KMS-11 (cell line): ENCODE measurements at regions not wholly inside any gene's neighbourhood (a gene's known extent, or its start where the extent isn't known, plus 50 kb on each side); places are given as distances from the start of the nearest gene placed in this dataset.

ENCODE experiments used
- H2AFZ ChIP-seq: fragments of 200-600 bp; sonication (generic); 2 replicates; pipeline ENCODE4 v1.6.1; 2016; ENCODE audit warnings: antibody characterized with exemption, mixed run types, low read depth
- H3K27ac ChIP-seq: fragments of 200-600 bp; sonication (generic); 2 replicates; pipeline ENCODE4 v1.6.1; 2016; ENCODE audit warnings: mild to moderate bottlenecking, mixed run types
- H3K27me3 ChIP-seq: fragments of 200-600 bp; sonication (generic); 2 replicates; pipeline ENCODE4 v1.6.1; 2017; ENCODE audit warnings: mild to moderate bottlenecking, low read depth, mixed run types, moderate library complexity; ENCODE audit not compliant: insufficient read depth
- H3K36me3 ChIP-seq: fragments of 200-600 bp; sonication (generic); 2 replicates; pipeline ENCODE4 v1.6.1; 2017; ENCODE audit warnings: mild to moderate bottlenecking, mixed run types; ENCODE audit not compliant: insufficient read depth
- H3K4me1 ChIP-seq: fragments of 200-600 bp; sonication (generic); 2 replicates; pipeline ENCODE4 v1.6.1; 2016; ENCODE audit warnings: mild to moderate bottlenecking, low read depth, mixed run types; ENCODE audit not compliant: poor library complexity, severe bottlenecking
- H3K4me2 ChIP-seq: fragments of 200-600 bp; sonication (generic); 2 replicates; pipeline ENCODE4 v1.7.0; 2016; ENCODE audit warnings: mild to moderate bottlenecking, mixed run types
- H3K4me3 ChIP-seq: fragments of 200-600 bp; sonication (generic); IDR thresholded peaks from 2 replicates; pipeline ENCODE4 v1.6.1; 2017; ENCODE audit warnings: low read depth, low read length, mixed read lengths; ENCODE audit not compliant: insufficient read depth
- H3K79me2 ChIP-seq: fragments of 200-600 bp; sonication (generic); 2 replicates; pipeline ENCODE4 v1.6.1; 2016; ENCODE audit warnings: low read depth, mixed run types; ENCODE audit not compliant: insufficient read depth
- H3K9ac ChIP-seq: fragments of 200-600 bp; sonication (generic); 2 replicates; pipeline ENCODE4 v1.6.1; 2016; ENCODE audit warnings: mild to moderate bottlenecking, mixed run types
- H4K20me1 ChIP-seq: fragments of 200-600 bp; sonication (generic); 2 replicates; pipeline ENCODE4 v1.6.1; 2016; ENCODE audit warnings: mild to moderate bottlenecking, mixed run types; ENCODE audit not compliant: insufficient read depth
- TF ChIP-seq, protein P1 (sequence below): fragments of 200-600 bp; sonication (generic); conservative IDR thresholded peaks from 2 replicates; pipeline ENCODE4 v1.6.1; 2017; ENCODE audit warnings: low read depth, mild to moderate bottlenecking, antibody characterized with exemption, low read length, moderate library complexity, mixed read lengths

DNA sequence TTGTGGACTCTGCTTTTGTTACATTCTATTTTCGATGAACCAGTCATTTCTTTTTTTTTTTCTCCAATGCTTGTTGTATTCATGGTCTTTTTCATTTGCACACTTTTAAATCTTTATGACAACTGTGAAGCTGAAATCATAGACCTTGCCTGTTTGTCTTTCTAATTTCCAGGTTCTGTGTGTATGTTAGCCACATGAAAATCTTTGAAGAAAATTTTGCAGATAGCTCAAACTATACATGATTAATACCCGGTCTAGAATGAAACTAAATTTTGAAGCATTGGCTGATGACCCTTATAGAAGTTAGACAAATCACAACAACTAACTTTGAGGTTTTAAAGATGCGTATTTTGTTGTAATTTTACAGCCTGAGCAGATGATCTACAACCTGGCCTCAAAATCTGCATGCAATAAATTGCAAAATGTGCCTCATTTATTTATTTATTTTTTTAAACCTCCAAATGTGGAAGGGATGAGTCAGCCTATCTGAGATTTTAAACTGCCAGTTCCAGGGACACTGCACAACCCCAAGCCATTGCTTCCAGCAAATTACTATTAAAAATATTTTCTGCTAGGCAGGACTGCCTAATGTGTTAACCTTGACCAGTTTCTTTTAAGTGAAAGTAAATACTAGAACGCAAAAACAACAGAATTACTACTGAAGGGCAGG is 96.3 kb upstream of the NAV3 start:
- Histone ChIP-seq H3K27me3 (no peaks in the 10 kb centered on the region), H3K9ac (no peak overlapping the region), H2AFZ (no peak overlapping the region), H3K79me2 (no peaks in the 10 kb centered on the region), H3K4me3 (no peak overlapping the region), H3K4me2 (no peak overlapping the region), H4K20me1 (no peaks in the 10 kb centered on the region), H3K4me1 (no peaks in the 10 kb centered on the region), H3K36me3 (no peaks in the 10 kb centered on the region), H3K27ac (no peak overlapping the region)
- TF ChIP-seq, protein P1, sequence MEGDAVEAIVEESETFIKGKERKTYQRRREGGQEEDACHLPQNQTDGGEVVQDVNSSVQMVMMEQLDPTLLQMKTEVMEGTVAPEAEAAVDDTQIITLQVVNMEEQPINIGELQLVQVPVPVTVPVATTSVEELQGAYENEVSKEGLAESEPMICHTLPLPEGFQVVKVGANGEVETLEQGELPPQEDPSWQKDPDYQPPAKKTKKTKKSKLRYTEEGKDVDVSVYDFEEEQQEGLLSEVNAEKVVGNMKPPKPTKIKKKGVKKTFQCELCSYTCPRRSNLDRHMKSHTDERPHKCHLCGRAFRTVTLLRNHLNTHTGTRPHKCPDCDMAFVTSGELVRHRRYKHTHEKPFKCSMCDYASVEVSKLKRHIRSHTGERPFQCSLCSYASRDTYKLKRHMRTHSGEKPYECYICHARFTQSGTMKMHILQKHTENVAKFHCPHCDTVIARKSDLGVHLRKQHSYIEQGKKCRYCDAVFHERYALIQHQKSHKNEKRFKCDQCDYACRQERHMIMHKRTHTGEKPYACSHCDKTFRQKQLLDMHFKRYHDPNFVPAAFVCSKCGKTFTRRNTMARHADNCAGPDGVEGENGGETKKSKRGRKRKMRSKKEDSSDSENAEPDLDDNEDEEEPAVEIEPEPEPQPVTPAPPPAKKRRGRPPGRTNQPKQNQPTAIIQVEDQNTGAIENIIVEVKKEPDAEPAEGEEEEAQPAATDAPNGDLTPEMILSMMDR = no peak

DNA sequence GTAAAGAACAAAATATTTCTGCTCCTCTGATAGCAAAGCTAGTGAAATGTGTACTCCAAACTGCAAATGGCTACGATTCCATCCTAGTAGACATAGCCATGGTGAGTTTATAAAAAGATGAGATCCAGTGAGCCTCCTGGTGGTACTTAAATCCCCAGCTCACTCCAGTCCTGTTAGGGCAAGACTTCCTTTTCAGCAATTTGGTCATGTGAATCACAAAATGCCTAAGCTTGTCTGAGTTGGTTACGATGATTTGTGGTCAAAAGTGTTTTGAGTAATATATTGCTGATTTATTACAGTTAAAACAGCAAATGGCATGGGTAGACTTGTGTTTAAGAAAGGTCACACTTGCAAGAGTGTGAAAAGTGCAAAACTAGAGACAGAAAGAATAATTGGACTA is 102.7 kb upstream of the NAV3 start:
- H3K79me2 ChIP-seq = no peaks in the 10 kb centered on the region
- H4K20me1 ChIP-seq = no peaks in the 10 kb centered on the region
- H3K27ac ChIP-seq = no peak overlapping the region
- H3K4me2 ChIP-seq = no peak overlapping the region
- H3K9ac ChIP-seq = no peak overlapping the region
- H2AFZ ChIP-seq = no peak overlapping the region
- H3K4me3 ChIP-seq = no peak overlapping the region
- H3K4me1 ChIP-seq = no peaks in the 10 kb centered on the region
- no peaks in the 10 kb centered on the region for H3K36me3 ChIP-seq
- TF ChIP-seq, protein P1 = no peak
- H3K27me3 ChIP-seq = no peaks in the 10 kb centered on the region

DNA sequence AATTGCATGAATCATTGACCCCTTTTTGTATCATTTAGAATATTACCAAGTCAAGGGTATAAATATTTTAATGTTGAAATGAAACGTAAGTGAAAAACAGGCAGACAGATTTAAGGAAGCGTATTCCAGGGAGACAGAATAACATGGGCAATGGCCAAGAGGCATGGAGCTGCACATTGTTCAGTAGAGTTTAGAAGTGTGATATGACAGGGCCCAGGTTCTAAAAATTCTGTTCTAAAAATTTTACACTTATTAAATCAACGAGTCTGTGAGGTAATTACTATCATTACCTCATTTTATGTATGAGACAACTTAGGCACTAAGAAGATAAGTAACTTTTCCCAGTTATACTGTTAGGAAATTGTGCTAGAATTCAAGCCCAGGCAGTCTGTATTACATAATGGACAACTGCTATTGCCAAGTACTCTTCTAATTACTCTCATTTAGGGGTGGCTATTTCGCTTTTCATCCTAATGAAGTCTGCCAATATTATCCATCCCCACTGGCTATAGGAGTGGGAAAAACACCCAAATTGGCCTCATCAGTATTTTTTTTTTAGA is 103.2 kb upstream of the NAV3 start:
- TF ChIP-seq, protein P1 = no peak
- Histone ChIP-seq H3K4me3 (no peak overlapping the region), H3K79me2 (no peaks in the 10 kb centered on the region)

DNA sequence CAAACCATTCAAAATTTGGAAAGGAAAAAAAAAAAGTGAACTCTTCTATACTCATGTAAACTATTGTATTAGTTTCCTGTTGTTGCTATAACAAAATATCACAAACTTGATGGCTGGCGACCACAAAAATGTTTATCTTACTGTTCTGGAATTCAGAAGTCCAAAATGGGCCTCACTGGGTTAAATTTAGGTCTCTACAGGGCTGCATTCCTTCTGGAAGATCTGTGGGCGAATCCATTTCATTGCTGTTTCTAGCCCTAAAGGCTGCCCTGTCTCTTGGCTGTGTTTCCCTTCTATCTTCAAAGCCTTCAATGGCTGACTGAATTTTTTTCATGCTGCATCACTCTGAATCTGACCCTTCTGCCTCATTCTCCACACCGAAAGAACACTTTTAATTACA is 105.1 kb upstream of the NAV3 start:
- no peak overlapping the region for H2AFZ ChIP-seq
- no peak overlapping the region for H3K4me2 ChIP-seq
- no peaks in the 10 kb centered on the region for H3K27me3 ChIP-seq

More for the DNA sequence above, 103.2 kb upstream of the NAV3 start:
- no peak overlapping the region for H3K4me2 ChIP-seq
- H3K4me1 ChIP-seq = no peaks in the 10 kb centered on the region
- no peaks in the 10 kb centered on the region for H4K20me1 ChIP-seq
- H3K27me3 ChIP-seq = no peaks in the 10 kb centered on the region
- no peak overlapping the region for H3K27ac ChIP-seq
- no peak overlapping the region for H2AFZ ChIP-seq
- no peak overlapping the region for H3K9ac ChIP-seq
- H3K36me3 ChIP-seq = no peaks in the 10 kb centered on the region

More for the DNA sequence above, 105.1 kb upstream of the NAV3 start:
- TF ChIP-seq, protein P1 = no peak
- Histone ChIP-seq H3K4me1 (no peaks in the 10 kb centered on the region), H3K9ac (no peak overlapping the region), H3K4me3 (no peak overlapping the region), H4K20me1 (no peaks in the 10 kb centered on the region), H3K79me2 (no peaks in the 10 kb centered on the region), H3K27ac (no peak overlapping the region), H3K36me3 (no peaks in the 10 kb centered on the region)
